ENCODE measurements at regions not wholly inside any gene's neighbourhood (a gene's known extent, or its start where the extent isn't known, plus 50 kb on each side); places are given as distances from the start of the nearest gene placed in this dataset.
"Not testable (repeated sequence)": the region's sequence is repeated elsewhere in the genome, so short reads cannot be mapped to it uniquely, and the experiment has no call there.

- DNase-seq (ENCODE audit: low read depth in 3 of 3, low spot score in 1 of 3), result no peak
These were observed 581.5 kb upstream of the RBFOX1 start for GRCh38 chr16:6751191-6751590.

- DNase-seq (ENCODE audit: low read depth in 3 of 3, low spot score in 1 of 3), result no peak
These were observed 582.9 kb upstream of the RBFOX1 start for GRCh38 chr16:6749698-6750097.

GRCh38 chr16:6736302-6736701 lies 596.3 kb upstream of the RBFOX1 start:
- DNase-seq (ENCODE audit: low read depth in 3 of 3, low spot score in 1 of 3), result not testable (repeated sequence)

GRCh38 chr16:6735631-6736030 lies 597.0 kb upstream of the RBFOX1 start:
- DNase-seq (ENCODE audit: low read depth in 3 of 3, low spot score in 1 of 3), result no peak

GRCh38 chr16:6732166-6732565 lies 600.5 kb upstream of the RBFOX1 start:
- no peak for DNase-seq (ENCODE audit: low read depth in 3 of 3, low spot score in 1 of 3)

GRCh38 chr16:6728381-6728780 lies 604.3 kb upstream of the RBFOX1 start:
- no peak for DNase-seq (ENCODE audit: low read depth in 3 of 3, low spot score in 1 of 3)

- DNase-seq (ENCODE audit: low read depth in 3 of 3, low spot score in 1 of 3), result no peak
These were observed 606.0 kb upstream of the RBFOX1 start for GRCh38 chr16:6726621-6727020.

- DNase-seq (ENCODE audit: low read depth in 3 of 3, low spot score in 1 of 3), result no peak
These were observed 606.9 kb upstream of the RBFOX1 start for GRCh38 chr16:6725634-6726331.

- DNase-seq (ENCODE audit: low read depth in 3 of 3, low spot score in 1 of 3), result not testable (repeated sequence)
These were observed 607.4 kb upstream of the RBFOX1 start for GRCh38 chr16:6725206-6725605.

GRCh38 chr16:6722786-6723185 lies 609.9 kb upstream of the RBFOX1 start:
- no peak for DNase-seq (ENCODE audit: low read depth in 3 of 3, low spot score in 1 of 3)

- DNase-seq (ENCODE audit: low read depth in 3 of 3, low spot score in 1 of 3), result no peak
These were observed 618.1 kb upstream of the RBFOX1 start for GRCh38 chr16:6714510-6714909.

GRCh38 chr16:6709736-6710135 lies 622.9 kb upstream of the RBFOX1 start:
- no peak for DNase-seq (ENCODE audit: low read depth in 3 of 3, low spot score in 1 of 3)

GRCh38 chr16:6708576-6709215 lies 623.9 kb upstream of the RBFOX1 start:
- DNase-seq (ENCODE audit: low read depth in 3 of 3, low spot score in 1 of 3), result no peak

GRCh38 chr16:6704306-6704930 lies 628.2 kb upstream of the RBFOX1 start:
- no peak for DNase-seq (ENCODE audit: low read depth in 3 of 3, low spot score in 1 of 3)

- DNase-seq (ENCODE audit: low read depth in 3 of 3, low spot score in 1 of 3), result no peak
These were observed 631.5 kb upstream of the RBFOX1 start for GRCh38 chr16:6701096-6701495.

- DNase-seq (ENCODE audit: low read depth in 3 of 3, low spot score in 1 of 3), result no peak
These were observed 634.1 kb upstream of the RBFOX1 start for GRCh38 chr16:6698548-6698947.

- no peak for DNase-seq (ENCODE audit: low read depth in 3 of 3, low spot score in 1 of 3)
These were observed 637.0 kb upstream of the RBFOX1 start for GRCh38 chr16:6695666-6696065.

- DNase-seq (ENCODE audit: low read depth in 3 of 3, low spot score in 1 of 3), result no peak
These were observed 638.0 kb upstream of the RBFOX1 start for GRCh38 chr16:6694636-6695035.

- not testable (repeated sequence) for DNase-seq (ENCODE audit: low read depth in 3 of 3, low spot score in 1 of 3)
These were observed 639.2 kb upstream of the RBFOX1 start for GRCh38 chr16:6693418-6693817.

GRCh38 chr16:6692874-6693273 lies 639.8 kb upstream of the RBFOX1 start:
- DNase-seq (ENCODE audit: low read depth in 3 of 3, low spot score in 1 of 3), result no peak

GRCh38 chr16:6690741-6691140 lies 641.9 kb upstream of the RBFOX1 start:
- DNase-seq (ENCODE audit: low read depth in 3 of 3, low spot score in 1 of 3), result no peak

- no peak for DNase-seq (ENCODE audit: low read depth in 3 of 3, low spot score in 1 of 3)
These were observed 643.0 kb upstream of the RBFOX1 start for GRCh38 chr16:6689643-6690042.
